Left colon (tissue), 2 donors: ENCODE measurements at regions not wholly inside any gene's neighbourhood (a gene's known extent, or its start where the extent isn't known, plus 50 kb on each side); places are given as distances from the start of the nearest gene placed in this dataset.

Experiments used
- ATAC-seq: fragments of 200-7000 bp; cut with Tn5 transposase; one replicate; pipeline ENCODE4 v1.9.1; 2020; ENCODE audit warnings: mild to moderate bottlenecking, moderate library complexity
- DNase-seq, 2 donors: peaks; one replicate each; pipeline ENCODE4 v3.0.0-alpha.2; 2020
- intact Hi-C, 2 donors: fragments of 100-400 bp; cut with DNase I in 1 of 2; cut with micrococcal nuclease in 1 of 2; formaldehyde crosslinking; loops; one replicate each; pipeline versions ENCODE4 v1.11.2 to v1.14.0; 2022; cut with DNase I, micrococcal nuclease
- donor health status: DM: no; HTN: no; CAD: no.
- donor health status: DM: yes; HTN: yes; CAD: no.

- ATAC-seq (no peak), DNase-seq (no peak)
- intact Hi-C loops = no loop called here
Measured at GRCh38 chr1:29538586-29538985, 302.3 kb downstream of the PTPRU start.

DNA sequence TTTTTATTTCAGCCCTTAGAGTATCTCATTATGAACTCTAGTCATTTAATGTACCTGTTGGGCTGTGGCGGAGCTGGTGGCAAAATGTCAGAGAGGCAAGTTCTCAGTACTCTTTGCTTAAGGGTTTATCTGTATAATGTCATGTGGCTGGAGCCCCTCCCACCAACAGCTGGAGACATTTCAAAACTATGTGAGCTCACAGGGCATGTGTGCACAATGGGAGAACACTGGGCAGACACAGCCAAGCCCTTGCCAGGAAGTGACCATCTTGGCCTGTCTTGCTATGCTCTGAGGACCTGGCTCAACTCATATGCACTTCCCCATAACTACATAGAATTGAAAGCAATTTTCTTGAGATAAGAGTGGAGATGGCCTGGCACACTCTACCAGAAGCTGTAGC, 296.4 kb downstream of the PTPRU start:
- DNase-seq (no peak), ATAC-seq (no peak)
- intact Hi-C loops = no loop called here

GRCh38 chr1:29532285-29532684, 296.0 kb downstream of the PTPRU start:
- ATAC-seq (no peak), DNase-seq (no peak)
- intact Hi-C loops = no loop called here

DNA sequence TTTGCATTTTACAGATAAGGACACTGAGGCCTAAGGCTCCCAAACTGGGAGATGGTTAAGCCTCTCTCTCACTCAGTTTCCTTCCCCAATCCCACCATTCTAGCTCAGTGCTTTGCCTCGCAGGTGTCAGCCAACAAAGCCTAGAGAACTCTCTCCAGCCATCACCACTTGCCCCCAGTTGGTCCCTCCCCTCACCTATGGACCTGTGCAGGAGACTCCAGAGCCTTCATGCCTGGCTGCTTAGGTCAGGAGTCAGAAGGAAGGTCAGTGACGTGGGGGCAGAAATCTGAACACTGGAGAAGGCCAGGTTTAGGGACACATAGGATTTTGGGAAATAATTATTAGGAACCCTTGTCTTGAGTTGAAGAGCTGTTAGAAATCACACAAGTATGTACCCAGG, 295.3 kb downstream of the PTPRU start:
- no peak for ATAC-seq
- intact Hi-C loops = no loop called here
- DNase-seq = no peak

- intact Hi-C loops = no loop called here
- DNase-seq (no peak), ATAC-seq (no peak)
Measured at GRCh38 chr1:29529677-29530278, 293.5 kb downstream of the PTPRU start.

DNA sequence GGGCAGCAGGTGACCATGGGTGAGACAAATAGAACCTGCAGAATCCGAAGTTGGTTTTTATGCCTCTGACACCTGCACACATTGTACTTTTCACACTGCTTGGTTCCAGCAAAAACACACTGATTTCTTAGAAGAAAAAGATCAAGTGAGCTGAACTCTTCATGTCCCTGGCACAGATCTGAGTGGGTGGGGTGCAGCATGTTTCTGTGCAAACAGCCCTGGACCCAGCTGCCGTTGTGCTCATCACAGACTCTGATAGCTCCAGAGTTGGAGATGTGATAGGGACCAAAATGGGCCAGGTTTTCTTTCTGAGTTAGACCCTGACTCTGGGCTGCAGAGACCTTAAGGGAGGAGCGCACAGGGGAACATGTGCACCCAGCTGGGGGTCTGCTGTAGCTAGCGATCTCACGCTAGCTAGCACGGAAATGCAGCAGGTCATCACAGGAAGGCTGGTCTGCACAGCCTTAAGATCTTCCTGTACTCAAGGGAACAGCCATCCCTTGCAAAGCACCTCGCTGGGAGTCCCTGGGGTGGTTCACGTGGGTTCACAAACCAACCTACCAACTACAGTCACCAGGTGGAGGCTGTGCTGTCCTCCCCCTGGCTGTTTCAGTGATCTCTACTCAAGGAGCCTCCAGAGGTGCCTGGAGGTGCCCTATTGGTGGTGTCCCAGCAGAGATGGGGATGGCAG, 291.1 kb downstream of the PTPRU start:
- ATAC-seq (no peak), DNase-seq (no peak)
- intact Hi-C loops = no loop called here

DNA sequence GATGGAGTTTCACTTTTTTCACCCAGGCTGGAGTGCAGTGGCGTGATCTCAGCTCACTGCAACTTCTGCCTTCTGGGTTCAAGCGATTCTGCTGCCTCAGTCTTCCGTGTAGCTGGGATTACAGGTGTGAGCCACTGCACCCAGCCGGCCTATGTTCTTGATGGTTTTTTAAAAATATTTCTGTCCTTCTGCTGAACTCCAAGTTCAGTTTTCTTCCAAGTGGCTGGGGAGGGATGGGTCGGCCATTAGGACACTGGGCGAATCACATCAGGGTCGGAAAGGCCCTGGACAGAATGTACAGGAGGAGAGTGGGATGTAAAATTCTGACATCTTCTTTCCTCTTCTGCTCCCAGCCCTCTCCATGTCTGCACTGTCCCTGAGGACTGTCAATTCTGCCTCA, 289.6 kb downstream of the PTPRU start:
- intact Hi-C loops = no loop called here
- ATAC-seq (no peak), DNase-seq (no peak)

DNA sequence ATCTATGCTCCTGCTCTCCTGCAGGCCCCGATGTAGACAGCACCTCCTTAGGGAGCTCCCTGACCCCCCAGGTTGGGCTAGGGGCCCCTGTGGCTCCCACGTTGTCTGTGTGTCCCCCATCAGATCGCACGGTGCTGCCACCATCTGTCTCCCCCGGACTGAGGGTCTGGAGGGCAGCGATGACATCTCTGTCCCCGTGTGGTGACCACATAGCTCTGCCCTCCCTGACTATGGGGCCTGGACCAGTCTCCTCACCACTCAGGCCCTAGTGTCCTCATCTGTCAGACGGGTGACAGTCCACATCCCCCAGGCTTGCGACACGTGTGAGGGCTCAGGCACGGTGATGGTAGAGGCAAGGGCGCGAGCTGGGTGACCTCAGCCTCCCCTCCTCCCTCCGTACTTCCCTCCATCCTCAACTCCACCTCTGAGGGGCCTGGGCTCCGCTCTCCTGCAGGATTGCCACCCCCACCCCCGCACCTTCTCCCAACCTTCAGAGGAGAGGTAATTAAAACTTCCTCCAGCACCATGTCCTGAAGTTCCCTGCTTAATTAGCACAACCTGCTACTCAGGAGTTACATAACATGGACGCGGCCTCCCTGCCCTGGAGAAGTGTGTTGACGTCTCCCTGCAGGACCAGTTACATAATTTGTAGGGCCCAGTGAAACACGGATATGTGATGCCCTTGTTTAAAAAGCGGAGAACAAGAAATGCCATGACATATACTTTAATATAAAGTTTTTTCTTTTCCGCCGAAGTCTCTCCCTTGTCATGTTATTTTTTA, 288.2 kb downstream of the PTPRU start:
- intact Hi-C loops = no loop called here
- DNase-seq (no peak), ATAC-seq (no peak)

DNA sequence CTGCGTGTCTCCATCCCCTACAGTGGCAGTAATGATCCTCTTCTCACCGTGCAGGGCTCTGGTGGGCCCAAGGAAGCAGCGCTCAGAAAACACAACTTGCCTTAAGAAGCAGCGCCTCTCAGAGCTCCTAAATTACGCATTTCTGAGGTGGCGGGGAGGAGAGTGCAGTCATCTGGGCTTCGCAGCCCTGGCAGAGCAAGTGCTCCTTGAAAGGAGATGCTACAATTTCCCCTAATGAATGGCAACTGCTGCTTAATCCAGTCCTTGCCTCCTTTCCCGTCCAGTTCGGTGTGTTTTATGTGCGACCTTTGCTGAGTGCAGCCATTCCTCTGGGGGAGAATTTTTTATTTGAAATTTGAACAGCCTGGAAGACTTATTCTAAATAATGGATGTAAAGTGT, 287.3 kb downstream of the PTPRU start:
- no peak for ATAC-seq
- intact Hi-C loops = no loop called here

GRCh38 chr1:29523136-29523535, 286.8 kb downstream of the PTPRU start:
- intact Hi-C loops = no loop called here
- no peak for DNase-seq
- ATAC-seq = no peak

More for the DNA sequence above, 287.3 kb downstream of the PTPRU start:
- DNase-seq = no peak

- ATAC-seq (no peak), DNase-seq (no peak)
- intact Hi-C loops = no loop called here
Measured at GRCh38 chr1:29521811-29522580, 285.7 kb downstream of the PTPRU start.

DNA sequence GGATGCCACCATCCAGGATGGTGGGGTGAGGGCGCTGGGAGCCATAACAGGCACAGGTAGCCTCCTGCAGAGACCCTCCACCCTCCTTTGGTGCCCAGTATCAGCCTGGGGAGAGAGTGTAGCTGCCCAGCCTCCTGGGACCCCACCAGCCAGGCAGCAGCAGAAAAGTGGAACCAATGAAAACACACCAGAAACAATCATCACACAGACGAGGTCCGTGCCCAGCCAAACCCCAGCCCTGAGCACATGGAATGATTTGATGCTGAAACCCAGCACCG, 285.1 kb downstream of the PTPRU start:
- intact Hi-C loops = no loop called here
- DNase-seq = no peak
- no peak for ATAC-seq

DNA sequence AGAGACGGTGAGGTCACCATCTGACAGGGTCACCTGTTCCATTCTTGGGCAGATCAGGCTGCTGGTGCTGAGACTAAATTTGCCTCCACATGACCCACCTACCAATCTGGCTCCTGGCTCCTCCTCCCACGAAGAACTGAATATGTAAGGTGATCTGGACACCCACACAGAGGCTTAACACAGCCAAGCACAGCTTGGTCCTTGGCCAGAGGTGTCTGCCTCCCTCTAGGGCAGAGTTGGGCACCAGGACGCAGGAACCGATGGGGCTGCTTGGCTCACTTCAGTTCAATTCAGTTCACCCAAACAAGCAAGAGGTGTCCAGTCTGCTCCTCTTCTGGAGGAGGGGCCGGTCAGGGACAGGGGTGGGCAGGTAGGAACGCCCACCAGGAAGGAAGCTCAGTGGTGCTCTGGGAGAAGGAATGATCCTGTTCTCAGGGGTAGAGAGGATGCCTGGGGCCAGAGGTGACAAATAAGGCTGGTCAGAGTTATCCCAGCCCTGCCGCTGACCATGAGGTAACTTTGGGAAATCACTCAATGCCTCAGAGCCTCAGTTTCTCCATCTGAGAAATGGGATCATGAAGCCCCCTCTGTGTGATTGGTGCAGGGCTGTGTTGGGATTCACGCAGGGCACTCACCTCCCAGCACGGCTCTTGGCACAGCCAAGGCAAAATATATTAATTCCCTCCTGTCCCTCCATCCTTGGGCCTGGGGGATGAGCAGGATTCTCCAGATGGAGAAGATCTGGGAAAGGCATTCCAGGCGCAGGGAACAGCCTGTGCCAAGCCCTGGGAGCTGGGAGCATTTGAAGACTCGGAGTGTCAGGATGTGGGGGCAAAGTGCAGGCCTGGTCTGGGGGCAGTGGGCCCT, 284.5 kb downstream of the PTPRU start:
- ATAC-seq = no peak
- no peak for DNase-seq
- intact Hi-C loops = no loop called here

GRCh38 chr1:29519788-29520110, 283.4 kb downstream of the PTPRU start:
- intact Hi-C loops = no loop called here
- ATAC-seq (no peak), DNase-seq (no peak)

DNA sequence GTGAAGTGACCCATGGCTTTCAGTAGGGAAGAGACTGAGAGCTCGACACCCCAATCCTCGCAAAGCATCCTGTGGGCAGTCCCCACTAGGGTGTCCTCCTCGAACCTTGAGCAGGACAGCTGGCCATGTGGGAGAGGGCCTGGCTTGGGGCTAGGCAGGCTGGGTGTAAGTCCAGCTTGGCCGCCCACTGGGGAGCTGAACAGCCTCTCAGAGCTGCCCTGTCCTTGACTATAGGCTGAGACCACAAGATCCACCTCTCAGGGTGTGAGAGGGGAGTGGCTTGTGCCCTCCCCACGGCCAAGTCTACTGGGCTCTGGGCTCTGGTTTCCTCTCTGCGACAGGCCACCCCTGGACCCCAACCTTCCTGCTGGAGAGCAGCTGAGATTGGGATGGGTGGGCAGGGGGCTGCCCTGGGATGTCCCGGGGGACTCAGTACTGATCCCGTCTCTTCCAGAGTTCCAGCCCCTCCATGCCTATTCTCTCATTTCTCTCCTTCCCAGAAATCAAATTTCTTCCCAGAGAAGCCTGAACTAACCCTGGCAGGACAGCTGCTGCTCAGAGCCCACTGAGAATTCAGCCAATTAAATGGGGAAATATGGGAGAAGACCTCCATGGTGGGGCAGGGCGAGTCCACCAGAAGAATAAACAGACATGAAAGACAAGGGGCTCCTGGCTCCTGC, 282.9 kb downstream of the PTPRU start:
- no peak for ATAC-seq
- intact Hi-C loops = no loop called here
- no peak for DNase-seq

DNA sequence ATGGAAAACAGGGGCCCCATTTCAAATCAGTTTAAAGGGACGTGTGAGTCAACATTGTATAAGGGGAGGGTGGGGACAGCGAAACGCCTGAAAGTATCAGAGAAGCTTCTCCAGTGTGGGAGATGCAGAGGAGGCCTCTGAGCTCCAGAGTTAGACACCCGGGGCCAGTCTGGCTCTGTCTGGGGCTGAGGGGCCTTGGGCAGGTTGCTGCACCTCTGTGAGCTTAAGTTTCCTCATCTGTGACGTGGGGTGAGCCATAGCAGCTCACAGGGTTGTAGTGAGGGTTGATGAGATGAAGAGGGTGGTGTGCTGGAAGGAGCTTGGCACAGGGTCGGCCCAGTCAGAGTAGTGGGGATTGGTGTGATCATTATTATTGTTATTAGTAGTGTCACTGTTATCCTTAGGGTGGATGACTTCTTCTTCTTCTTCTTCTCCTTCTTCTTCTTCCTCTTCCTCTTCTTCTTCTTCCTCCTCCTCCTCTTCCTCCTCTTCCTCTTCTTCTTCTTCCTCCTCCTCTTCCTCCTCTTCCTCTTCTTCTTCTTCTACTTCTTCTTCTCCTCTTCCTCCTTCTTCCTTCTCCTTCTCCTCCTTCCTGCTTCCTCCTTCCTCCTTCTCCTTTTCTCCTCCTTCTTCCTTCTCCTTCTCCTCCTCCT, 282.0 kb downstream of the PTPRU start:
- intact Hi-C loops = no loop called here
- ATAC-seq = no peak
- no peak for DNase-seq

DNA sequence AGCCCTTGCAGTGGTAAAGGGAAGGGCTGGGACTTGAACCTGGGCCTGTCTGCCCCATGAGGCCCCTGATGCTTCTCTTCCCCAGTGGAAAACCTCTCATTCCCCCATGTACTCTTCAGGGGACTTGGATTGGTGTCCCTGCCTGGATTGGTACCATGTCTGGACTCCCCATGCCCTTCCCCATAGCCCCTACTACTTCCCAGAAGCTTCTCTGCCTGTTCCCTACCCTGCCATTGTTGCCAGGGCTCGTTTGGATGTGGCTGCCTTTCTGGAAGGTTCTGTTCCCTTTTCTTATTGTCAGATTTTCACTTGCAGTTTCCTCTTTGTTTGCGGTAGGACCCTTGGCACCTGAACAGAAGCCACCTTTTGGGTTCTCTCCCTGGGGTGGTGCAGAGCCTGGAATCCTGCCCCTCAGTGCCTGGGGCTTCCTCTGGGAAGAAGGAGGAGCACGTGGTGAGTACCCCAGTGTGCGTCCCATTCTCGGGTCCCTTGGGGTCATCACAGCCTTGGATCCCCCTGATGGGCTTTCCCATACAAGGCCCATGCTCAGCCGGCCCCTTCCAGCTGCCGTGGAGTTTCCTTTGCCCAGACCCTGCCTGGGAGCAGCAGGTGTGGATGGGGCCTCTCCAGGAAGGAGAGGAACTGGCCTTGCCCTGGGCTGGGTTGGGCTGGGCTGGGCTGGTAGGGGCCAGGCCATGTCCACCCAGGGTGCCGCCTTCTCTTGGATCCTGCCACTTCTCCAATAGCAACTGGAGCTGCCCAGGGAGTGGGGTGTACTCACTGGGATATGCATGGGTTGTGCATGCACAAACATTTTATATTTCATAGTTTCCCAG, 281.1 kb downstream of the PTPRU start:
- ATAC-seq = no peak
- intact Hi-C loops = no loop called here
- DNase-seq = no peak
